SH-SY5Y (cell line): ENCODE measurements at regions not wholly inside any gene's neighbourhood (a gene's known extent, or its start where the extent isn't known, plus 50 kb on each side); places are given as distances from the start of the nearest gene placed in this dataset.

Experiments
- GATA2 ChIP-seq: IDR thresholded peaks from 2 replicates; pipeline ENCODE4 v1.6.1; 2011; ENCODE audit warnings: mild to moderate bottlenecking, low read depth, low read length
- GATA3 ChIP-seq: IDR thresholded peaks from 2 replicates; pipeline ENCODE4 v1.6.1; 2011; ENCODE audit warnings: low read depth, mild to moderate bottlenecking, low read length, moderate library complexity

DNA sequence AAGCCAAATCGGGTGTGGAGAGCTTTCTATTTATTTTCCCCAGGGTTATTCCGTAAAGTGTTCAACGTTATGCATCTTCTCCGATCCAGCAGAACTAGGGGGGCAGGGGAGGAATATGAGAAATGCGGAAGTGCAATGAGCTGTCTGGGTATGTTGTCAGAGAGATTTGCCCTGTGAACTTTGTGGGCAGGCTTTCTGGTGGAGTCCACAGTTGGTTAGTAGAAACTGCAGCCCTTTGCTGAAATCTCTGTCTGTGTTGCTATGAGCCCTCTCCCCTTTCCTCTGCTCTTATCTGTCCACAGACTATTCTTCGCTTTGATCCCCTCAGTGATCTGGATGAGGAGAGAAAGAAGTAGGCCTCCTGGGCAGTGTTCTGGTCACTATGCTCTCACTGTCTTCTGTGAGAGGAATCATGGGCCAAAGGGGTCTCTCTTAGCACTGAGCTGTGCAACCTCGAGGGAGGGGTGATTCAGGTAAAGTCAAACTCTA lies 158.9 kb upstream of the FUT9 start:
- no peak for TF ChIP-seq GATA2
- no peak for TF ChIP-seq GATA3
